Urothelium cell line (cell line): ENCODE measurements at regions not wholly inside any gene's neighbourhood (a gene's known extent, or its start where the extent isn't known, plus 50 kb on each side); places are given as distances from the start of the nearest gene placed in this dataset.
"Not testable (repeated sequence)": the region's sequence is repeated elsewhere in the genome, so short reads cannot be mapped to it uniquely, and the experiment has no call there.

Experiments used
- DNase-seq: peaks from one replicate; pipeline ENCODE4 v3.0.0; 2011; ENCODE audit warnings: low spot score, mixed read lengths
- FAIRE-seq: peaks from 2 replicates; lab custom pipeline; 2011; peaks lifted over from hg19 to GRCh38; lab: Jason Lieb, UNC

GRCh38 chr9:104195142-104195541 lies 101.0 kb downstream of the SMC2 start:
- not testable (repeated sequence) for DNase-seq, FAIRE-seq

GRCh38 chr9:104200456-104200994 lies 106.4 kb downstream of the SMC2 start:
- DNase-seq, result no peak
- FAIRE-seq, result no peak

DNA sequence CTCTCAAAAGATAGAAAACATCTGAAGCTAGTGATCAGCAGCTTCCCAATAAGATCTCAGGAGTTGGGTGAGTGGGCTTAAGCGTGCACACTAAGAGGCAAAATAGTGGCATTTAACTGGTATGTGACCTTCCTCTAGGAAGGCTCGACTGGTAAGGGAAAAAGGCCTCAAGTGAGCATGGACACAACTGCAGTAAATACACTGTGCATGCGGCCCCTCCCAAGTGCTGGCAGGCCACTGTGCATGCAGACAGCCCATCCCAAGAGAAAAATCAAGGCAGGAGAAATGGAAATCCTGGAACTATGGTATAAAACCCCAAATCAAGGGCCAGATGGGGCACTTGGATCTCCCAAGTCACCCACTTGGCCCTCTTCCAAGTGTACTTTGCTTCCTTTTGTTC lies 112.7 kb downstream of the SMC2 start:
- DNase-seq (no peak), FAIRE-seq (no peak)

GRCh38 chr9:104209387-104209786 lies 115.3 kb downstream of the SMC2 start:
- DNase-seq, result no peak
- no peak for FAIRE-seq

DNA sequence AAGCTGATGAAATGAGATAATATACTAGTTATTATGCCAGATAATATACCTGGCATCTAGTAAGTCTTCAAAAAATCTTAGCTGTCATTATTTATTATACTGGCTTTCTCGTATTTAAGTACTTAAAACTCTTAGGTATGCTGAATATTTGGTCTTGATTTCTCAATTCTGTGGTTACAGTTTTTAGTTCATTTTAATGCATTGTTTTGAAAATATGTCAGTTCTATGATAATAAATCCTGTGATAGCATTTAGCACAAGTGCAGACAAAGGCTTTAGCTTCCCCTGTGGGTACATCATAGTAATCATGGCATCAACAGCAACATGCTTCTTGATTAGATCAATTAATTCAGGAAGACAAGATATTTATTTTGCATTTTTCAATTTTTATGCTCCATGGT lies 133.0 kb downstream of the SMC2 start:
- FAIRE-seq (no peak), DNase-seq (no peak)

DNA sequence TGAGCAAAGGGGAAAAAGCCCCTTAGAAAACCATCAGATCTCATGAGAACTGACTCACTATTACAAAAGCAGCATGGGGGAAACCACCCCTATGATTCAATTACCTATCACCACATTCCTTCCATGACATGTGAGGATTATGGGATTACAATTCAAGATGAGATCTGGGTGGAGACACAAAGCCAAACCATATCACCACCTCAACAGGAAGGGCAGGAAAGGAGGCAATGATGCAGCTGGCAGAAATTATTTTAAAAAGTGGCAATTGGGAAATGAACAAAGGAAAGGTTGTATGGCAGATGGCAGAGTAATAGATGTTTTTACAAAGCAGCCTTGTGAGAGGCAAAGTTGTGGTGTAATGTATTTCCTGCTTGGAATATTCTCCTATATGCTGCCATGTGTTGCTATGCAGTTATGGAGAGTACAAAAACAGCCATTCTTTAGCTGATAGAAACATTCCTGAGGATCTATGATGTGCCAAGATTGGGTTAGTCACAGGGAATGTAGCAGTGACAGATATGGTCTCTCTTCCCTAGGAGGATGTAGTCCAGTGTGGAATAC lies 138.8 kb downstream of the SMC2 start:
- DNase-seq, result peak; percentile 14
- no peak for FAIRE-seq

GRCh38 chr9:104233366-104233765 lies 139.3 kb downstream of the SMC2 start:
- FAIRE-seq (no peak), DNase-seq (no peak)

DNA sequence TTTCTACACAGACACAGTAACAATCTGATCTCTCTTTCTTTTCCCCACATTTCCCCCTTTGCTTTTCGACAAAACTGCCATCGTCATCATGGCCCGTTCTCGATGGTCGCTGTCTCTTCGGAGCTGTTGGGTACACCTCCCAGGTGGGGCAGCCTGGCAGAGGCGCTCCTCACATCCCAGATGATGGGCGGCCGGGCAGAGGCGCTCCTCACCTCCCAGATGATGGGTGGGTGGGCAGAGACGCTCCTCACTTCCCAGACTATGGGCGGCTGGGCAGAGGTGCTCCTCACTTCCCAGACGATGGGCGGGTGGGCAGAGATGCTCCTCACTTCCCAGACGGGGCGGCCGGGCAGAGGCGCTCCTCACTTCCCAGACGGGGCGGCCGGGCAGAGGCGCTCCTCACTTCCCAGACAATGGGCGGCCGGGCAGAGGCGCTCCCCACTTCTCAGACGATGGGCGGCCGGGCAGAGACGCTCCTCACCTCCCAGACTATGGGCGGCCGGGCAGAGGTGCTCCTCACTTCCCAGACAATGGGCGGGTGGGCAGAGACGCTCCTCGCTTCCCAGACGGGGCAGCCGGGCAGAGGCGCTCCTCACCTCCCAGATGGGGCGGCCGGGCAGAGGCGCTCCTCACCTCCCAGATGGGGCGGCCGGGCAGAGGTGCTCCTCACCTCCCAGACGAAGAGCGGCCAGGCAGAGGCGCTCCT lies 140.7 kb downstream of the SMC2 start:
- not testable (repeated sequence) for DNase-seq, FAIRE-seq

DNA sequence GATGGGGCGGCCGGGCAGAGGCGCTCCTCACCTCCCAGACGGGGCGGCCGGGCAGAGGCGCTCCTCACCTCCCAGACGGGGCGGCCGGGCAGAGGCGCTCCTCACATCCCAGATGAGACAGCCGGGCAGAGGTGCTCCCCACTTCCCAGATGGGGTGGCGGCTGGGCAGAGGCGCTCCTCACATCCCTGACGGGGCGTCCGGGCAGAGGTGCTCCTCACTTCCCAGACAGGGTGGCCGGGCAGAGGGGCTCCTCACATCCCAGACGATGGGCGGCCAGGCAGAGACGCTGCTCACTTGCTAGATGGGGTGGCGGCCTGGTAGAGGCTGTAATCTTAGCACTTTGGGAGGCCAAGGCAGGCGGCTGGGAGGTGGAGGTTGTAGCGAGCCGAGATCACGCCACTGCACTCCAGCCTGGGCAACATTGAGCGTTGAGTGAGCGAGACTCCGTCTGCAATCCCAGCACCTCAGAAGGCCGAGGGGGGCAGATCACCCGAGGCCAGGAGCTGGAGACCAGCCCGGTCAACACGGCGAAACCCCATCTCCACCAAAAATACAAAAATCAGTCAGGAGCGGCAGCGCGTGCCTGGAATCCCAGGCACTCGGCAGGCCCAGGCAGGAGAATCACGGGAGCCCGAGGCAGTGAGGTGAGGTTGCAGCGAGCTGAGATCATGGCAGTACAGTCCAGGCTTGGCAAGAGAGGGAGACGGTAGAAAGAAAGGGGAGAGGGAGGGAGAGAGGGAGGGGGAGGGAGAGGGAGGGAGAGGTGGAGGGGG lies 141.4 kb downstream of the SMC2 start:
- not testable (repeated sequence) for DNase-seq
- FAIRE-seq, result peak; percentile 68

DNA sequence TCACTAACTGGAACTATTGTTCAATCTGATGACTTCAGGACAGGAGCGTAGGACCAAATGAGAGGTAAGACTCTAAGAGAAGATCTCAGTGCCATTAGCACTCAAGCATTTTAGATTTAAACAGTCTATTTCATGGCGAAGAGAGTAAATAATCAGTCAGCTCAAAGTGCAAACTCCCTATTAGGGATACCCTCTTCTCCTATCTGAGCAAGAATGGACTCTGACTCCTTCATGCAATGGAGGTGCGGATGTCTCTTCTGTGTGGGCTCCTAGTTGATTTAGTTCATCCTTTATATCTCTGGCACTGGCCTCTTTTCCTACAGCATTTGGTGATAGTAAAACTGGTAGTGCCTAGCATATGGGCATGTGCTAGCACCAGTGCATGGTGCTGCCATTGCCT lies 144.6 kb downstream of the SMC2 start:
- no peak for FAIRE-seq

DNA sequence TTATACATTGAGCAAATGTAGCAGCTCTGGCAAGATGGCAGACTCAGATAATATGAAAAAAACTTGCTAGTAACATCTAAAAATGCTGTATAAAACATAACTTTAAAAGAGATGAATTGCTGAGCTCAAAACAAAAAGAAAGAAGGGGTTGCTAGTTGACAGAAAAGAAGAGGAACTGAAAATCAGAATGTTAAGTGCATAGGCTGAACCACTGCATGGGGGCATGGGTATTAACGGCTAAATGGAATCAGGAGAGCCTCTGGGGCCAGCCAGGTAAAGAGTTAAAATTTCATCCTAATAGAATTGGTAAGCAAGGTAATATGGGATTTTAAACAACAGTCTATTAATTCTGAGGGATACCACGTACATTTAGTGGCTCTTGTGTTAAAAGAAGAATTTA lies 146.8 kb downstream of the SMC2 start:
- DNase-seq (no peak), FAIRE-seq (no peak)

More for the DNA sequence above, 144.6 kb downstream of the SMC2 start:
- no peak for DNase-seq

- FAIRE-seq (no peak), DNase-seq (no peak)
These were observed 151.8 kb downstream of the SMC2 start for GRCh38 chr9:104245925-104246324.

GRCh38 chr9:104247899-104248460 lies 153.9 kb downstream of the SMC2 start:
- no peak for FAIRE-seq
- no peak for DNase-seq

DNA sequence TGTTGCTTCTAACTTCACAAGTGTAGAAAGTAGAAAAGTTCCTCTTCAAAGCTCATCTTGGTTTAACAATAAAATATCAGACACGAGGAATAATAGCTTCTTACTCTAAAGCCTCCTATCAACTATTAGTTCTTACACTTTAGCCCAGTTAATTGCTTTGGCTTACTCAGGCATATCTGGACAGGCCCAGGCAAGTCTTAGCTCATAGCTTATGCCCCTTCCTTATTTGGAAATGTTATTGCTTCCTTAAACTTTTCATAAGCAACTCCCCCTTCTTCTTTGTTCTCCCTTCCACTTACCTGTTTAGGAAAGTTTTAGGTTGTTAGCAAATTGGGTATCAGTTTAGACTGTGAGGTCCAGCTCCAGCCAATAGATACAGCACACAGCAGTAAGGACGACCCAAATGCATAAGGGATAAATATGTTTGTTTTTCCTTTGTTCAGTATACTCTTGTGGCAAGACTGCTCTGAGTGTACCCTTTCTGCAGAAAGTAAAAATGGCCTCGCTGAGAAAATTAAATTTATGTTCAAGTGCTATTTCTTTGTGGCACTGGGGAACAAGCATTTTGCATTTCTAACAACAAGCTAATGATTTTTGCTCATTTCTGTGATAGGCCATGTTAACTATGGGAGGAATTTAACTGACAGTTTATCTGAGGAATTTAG lies 162.1 kb downstream of the SMC2 start:
- no peak for DNase-seq
- no peak for FAIRE-seq

DNA sequence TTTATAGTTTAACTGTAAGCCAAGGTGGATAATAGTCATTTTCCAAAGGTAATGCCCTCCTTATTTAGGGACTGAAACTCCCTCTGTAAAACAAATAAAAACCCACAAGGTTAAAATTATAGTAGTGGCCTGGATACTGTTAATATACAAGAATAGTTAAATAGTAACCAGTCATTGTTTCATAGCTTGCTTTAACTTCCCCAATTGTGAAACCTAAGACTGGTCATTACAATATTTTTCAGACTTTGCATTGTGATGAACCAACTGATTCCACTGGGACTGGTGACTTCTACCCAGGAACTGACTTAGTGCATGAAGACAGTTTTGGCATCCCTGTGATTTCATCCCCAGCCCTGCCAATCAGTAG lies 162.6 kb downstream of the SMC2 start:
- DNase-seq (no peak), FAIRE-seq (no peak)

DNA sequence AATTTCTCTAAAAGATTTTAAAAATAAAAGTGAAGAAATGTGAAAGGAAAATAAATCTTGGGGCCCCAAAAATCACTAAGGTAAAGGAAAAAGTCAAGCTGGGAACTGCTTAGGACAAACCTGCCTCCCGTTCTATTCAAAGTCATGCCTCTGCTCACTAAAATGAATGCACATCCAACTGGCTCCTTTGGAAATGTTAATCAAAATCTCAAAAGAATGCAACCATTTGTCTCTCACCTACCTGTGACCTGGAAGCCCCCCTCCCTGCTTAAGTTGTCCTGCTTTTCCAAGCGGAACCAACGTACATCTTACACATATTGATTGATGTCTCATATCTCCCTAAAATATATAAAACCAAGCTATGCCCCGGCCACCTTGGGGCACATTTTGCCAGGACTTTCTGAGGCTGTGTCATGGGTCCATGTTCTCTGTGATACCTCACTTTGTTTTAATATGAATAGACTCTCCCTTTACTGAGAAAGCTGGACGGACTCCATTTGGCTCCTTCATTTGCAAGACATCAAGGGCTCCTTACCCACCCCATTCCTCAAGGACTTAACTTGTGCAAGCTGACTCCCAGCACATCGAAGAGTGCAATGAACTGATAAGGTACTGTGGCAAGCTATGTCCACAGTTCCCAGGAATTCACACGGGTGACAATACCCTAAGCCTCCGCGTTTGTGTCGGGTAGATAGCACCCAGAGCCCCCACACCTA lies 164.3 kb downstream of the SMC2 start:
- no peak for FAIRE-seq

DNA sequence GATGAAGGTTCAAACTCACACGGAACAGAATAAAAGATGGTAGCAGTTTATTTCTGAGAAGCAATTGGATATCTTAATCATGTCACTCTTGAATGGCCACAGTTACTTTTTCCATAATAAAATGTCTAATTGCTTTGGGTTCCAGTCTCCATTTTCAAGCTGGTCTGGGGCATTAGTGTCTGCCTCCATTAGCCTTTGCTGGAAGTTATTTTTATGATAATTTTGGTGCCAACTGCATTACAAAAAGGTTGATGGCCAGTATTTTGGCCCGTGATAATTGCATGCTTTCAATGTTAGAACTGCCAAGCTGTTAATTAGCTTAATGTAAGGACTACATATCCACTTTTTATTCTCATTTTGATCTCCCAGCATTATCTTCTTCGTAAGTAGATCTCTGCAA lies 165.9 kb downstream of the SMC2 start:
- DNase-seq (no peak), FAIRE-seq (no peak)

More for the DNA sequence above, 164.3 kb downstream of the SMC2 start:
- DNase-seq, result no peak

DNA sequence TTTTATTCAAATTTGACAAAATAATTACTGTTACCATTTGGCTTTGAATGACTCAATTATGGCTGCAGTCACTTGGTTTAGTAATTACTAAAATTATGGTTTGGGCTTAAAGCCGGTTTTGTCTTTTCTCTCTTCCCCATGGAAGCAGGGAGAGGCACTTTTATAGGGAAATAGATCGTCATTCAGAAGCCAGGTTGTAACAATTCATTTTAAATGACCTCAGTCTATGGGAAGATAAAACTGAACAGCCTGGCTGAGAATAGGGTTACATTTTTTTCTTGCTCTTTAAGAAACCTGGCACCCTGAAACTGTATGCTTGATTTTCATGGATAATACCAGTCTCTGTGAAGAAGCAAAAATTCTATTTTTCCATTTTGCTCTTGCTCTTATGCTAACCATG lies 169.8 kb downstream of the SMC2 start:
- FAIRE-seq (no peak), DNase-seq (no peak)

GRCh38 chr9:104264431-104264830 lies 170.3 kb downstream of the SMC2 start:
- FAIRE-seq (no peak), DNase-seq (no peak)

- DNase-seq (no peak), FAIRE-seq (no peak)
These were observed 175.3 kb downstream of the SMC2 start for GRCh38 chr9:104269374-104269773.
